H9 (cell line): ENCODE measurements at regions not wholly inside any gene's neighbourhood (a gene's known extent, or its start where the extent isn't known, plus 50 kb on each side); places are given as distances from the start of the nearest gene placed in this dataset.

Experiments used
- DNase-seq: peaks from one replicate; pipeline ENCODE4 v3.0.0-alpha.2; 2017
- H2AFZ ChIP-seq: one replicate; pipeline ENCODE4 v1.6.1; 2013; ENCODE audit warnings: mild to moderate bottlenecking, low read length, control low read depth, moderate library complexity
- H2AK5ac ChIP-seq: 2 replicates; pipeline ENCODE4 v1.6.1; 2013; ENCODE audit warnings: low read length, control low read depth, mixed read lengths; ENCODE audit not compliant: insufficient read length
- H2BK120ac ChIP-seq: one replicate; pipeline ENCODE4 v1.6.1; 2013; ENCODE audit warnings: low read depth, mild to moderate bottlenecking, low read length, control low read depth, inconsistent platforms; ENCODE audit not compliant: poor library complexity, severe bottlenecking
- H2BK12ac ChIP-seq: 2 replicates; pipeline ENCODE4 v1.6.1; 2013; ENCODE audit warnings: low read length, control low read depth, mixed read lengths, low read depth; ENCODE audit not compliant: insufficient read length
- H2BK15ac ChIP-seq: 2 replicates; pipeline ENCODE4 v1.6.1; 2013; ENCODE audit warnings: low read depth, low read length, control low read depth
- H2BK20ac ChIP-seq: one replicate; pipeline ENCODE4 v1.6.1; 2013; ENCODE audit warnings: low read depth, mild to moderate bottlenecking, low read length, control low read depth, inconsistent platforms; ENCODE audit not compliant: poor library complexity, severe bottlenecking
- H2BK5ac ChIP-seq: 2 replicates; pipeline ENCODE4 v1.6.1; 2013; ENCODE audit warnings: low read length, control low read depth, mixed read lengths; ENCODE audit not compliant: insufficient read length
- H3K14ac ChIP-seq: 2 replicates; pipeline ENCODE4 v1.6.1; 2013; ENCODE audit warnings: low read length, control low read depth; ENCODE audit not compliant: insufficient read depth
- H3K18ac ChIP-seq: 2 replicates; pipeline ENCODE4 v1.6.1; 2013; ENCODE audit warnings: low read depth, mild to moderate bottlenecking, mixed read lengths, low read length, control low read depth; ENCODE audit not compliant: insufficient read length
- H3K23ac ChIP-seq: 2 replicates; pipeline ENCODE4 v1.6.1; 2013; ENCODE audit warnings: low read length, control low read depth, mixed read lengths, low read depth; ENCODE audit not compliant: insufficient read length
- H3K23me2 ChIP-seq: 2 replicates; pipeline ENCODE4 v1.6.1; 2013; ENCODE audit warnings: low read depth, mild to moderate bottlenecking, mixed read lengths, low read length, control low read depth; ENCODE audit not compliant: insufficient read length, poor library complexity, severe bottlenecking
- H3K27ac ChIP-seq: 2 replicates; pipeline ENCODE4 v1.5.1; 2013; ENCODE audit warnings: low read length, control low read depth, mixed read lengths, low read depth; ENCODE audit not compliant: insufficient read length
- H3K27me3 ChIP-seq: 2 replicates; pipeline ENCODE4 v1.6.1; 2013; ENCODE audit warnings: low read length, control low read depth, inconsistent platforms; ENCODE audit not compliant: insufficient read depth
- H3K4ac ChIP-seq: 2 replicates; pipeline ENCODE4 v1.6.1; 2013; ENCODE audit warnings: low read depth, mild to moderate bottlenecking, control low read depth, inconsistent platforms, low read length, moderate library complexity
- H3K4me1 ChIP-seq: 2 replicates; pipeline ENCODE4 v1.6.1; 2013; ENCODE audit warnings: low read length, control low read depth, inconsistent platforms; ENCODE audit not compliant: insufficient read depth
- H3K4me2 ChIP-seq: 2 replicates; pipeline ENCODE4 v1.6.1; 2013; ENCODE audit warnings: low read length, control low read depth, mixed read lengths; ENCODE audit not compliant: insufficient read length, insufficient read depth
- H3K56ac ChIP-seq: 2 replicates; pipeline ENCODE4 v1.6.1; 2013; ENCODE audit warnings: low read depth, mild to moderate bottlenecking, mixed read lengths, low read length, control low read depth; ENCODE audit not compliant: insufficient read length
- H3K79me1 ChIP-seq: 2 replicates; pipeline ENCODE4 v1.6.1; 2013; ENCODE audit warnings: low read depth, mild to moderate bottlenecking, moderate library complexity, low read length, control low read depth, inconsistent platforms; ENCODE audit not compliant: insufficient read depth, poor library complexity, severe bottlenecking
- H3K79me2 ChIP-seq: 2 replicates; pipeline ENCODE4 v1.6.1; 2013; ENCODE audit warnings: low read length, control low read depth, inconsistent platforms; ENCODE audit not compliant: insufficient read depth
- H3K9ac ChIP-seq: 2 replicates; pipeline ENCODE4 v1.6.1; 2013; ENCODE audit warnings: low read length, control low read depth, mixed read lengths; ENCODE audit not compliant: insufficient read length; ENCODE audit errors: extremely low read depth
- H3K9me3 ChIP-seq: one replicate; pipeline ENCODE4 v1.6.1; 2013; ENCODE audit warnings: low read depth, low read length, inconsistent platforms; ENCODE audit not compliant: control insufficient read depth
- H3T11ph ChIP-seq: one replicate; pipeline ENCODE4 v1.6.1; 2013; ENCODE audit warnings: mild to moderate bottlenecking, low read length, control low read depth, inconsistent platforms
- H4K20me1 ChIP-seq: one replicate; pipeline ENCODE4 v1.6.1; 2013; ENCODE audit not compliant: control insufficient read depth, insufficient read length, insufficient read depth
- H4K5ac ChIP-seq: 2 replicates; pipeline ENCODE4 v1.6.1; 2013; ENCODE audit warnings: low read depth, mild to moderate bottlenecking, mixed read lengths, low read length, control low read depth; ENCODE audit not compliant: insufficient read length
- H4K8ac ChIP-seq: replicated peaks from 2 replicates; pipeline ENCODE4 v1.6.1; 2013; ENCODE audit warnings: low read length, control low read depth, mixed read lengths, low read depth; ENCODE audit not compliant: insufficient read length
- H4K91ac ChIP-seq: 2 replicates; pipeline ENCODE4 v1.6.1; 2013; ENCODE audit warnings: low read depth, mild to moderate bottlenecking, moderate library complexity, mixed read lengths, low read length, control low read depth; ENCODE audit not compliant: insufficient read length
- H3K27ac Mint-ChIP-seq, 3 experiments: 2 replicates in 2 of 3; 3 replicates in 1 of 3; pipeline ENCODE4 v1.8.0; 2020 to 2021; ENCODE audit warnings: mixed read lengths in 3 of 3, mild to moderate bottlenecking in 1 of 3, moderate library complexity in 1 of 3
- H3K27me3 Mint-ChIP-seq: 2 replicates; pipeline ENCODE4 v1.8.0; 2021; ENCODE audit warnings: low read depth, mild to moderate bottlenecking, moderate library complexity, mixed read lengths
- H3K36me3 Mint-ChIP-seq, 3 experiments: 2 replicates in 2 of 3; 3 replicates in 1 of 3; pipeline ENCODE4 v1.8.0; 2020 to 2021; ENCODE audit warnings: low read depth in 3 of 3, mixed read lengths in 3 of 3; ENCODE audit not compliant: insufficient read depth in 1 of 3
- H3K4me1 Mint-ChIP-seq, 2 experiments: 2 replicates each; pipeline ENCODE4 v1.8.0; 2020; ENCODE audit warnings: mixed read lengths in 2 of 2
- H3K4me3 Mint-ChIP-seq, 2 experiments: 2 replicates in 1 of 2; 3 replicates in 1 of 2; pipeline ENCODE4 v1.8.0; 2020 to 2021; ENCODE audit warnings: mild to moderate bottlenecking in 2 of 2, mixed read lengths in 2 of 2, moderate library complexity in 1 of 2
- H3K9me3 Mint-ChIP-seq, 2 experiments: 2 replicates in 1 of 2; 3 replicates in 1 of 2; pipeline ENCODE4 v1.8.0; 2020; ENCODE audit warnings: mild to moderate bottlenecking in 2 of 2, mixed read lengths in 2 of 2, moderate library complexity in 1 of 2
- CTCF ChIP-seq: fragments of 200-600 bp; sonication (generic); conservative IDR thresholded peaks from 3 replicates; pipeline ENCODE4 v1.8.0; 2021; ENCODE audit warnings: antibody characterized with exemption, mild to moderate bottlenecking
- WGBS: extraction: QIAGEN DNeasy Blood & Tissue Kit; methylation state at CpG from one replicate; pipeline ENCODE4 v1.1.7; 2013; ENCODE audit warnings: missing lambda C conversion rate, low lambda C conversion rate, mixed read lengths; ENCODE audit not compliant: insufficient read length; ENCODE audit errors: extremely low coverage; 5-methylcytosine and 5-hydroxymethylcytosine counted together

- WGBS, result no CpG with 5 or more reads among the region's 2 CpGs
These were observed 266.3 kb upstream of the RASGEF1B start for GRCh38 chr4:81737865-81738559.

More at GRCh38 chr4:81737865-81738559, 266.3 kb upstream of the RASGEF1B start:
- H3K79me2 ChIP-seq, result no peaks in the 10 kb centered on the region
- no peak overlapping the region for H3K4me3 Mint-ChIP-seq
- no peak overlapping the region for H2BK120ac ChIP-seq
- H3K27me3 Mint-ChIP-seq, result no peaks in the 10 kb centered on the region
- no peak overlapping the region for H4K8ac ChIP-seq
- TF ChIP-seq CTCF, result no peak
- H3T11ph ChIP-seq, result no peak overlapping the region
- no peak overlapping the region for H2BK15ac ChIP-seq
- H3K79me1 ChIP-seq, result no peaks in the 10 kb centered on the region
- no peak overlapping the region for H3K4ac ChIP-seq
- no peaks in the 10 kb centered on the region for H3K9me3 ChIP-seq
- H2BK20ac ChIP-seq, result no peak overlapping the region
- H3K4me1 Mint-ChIP-seq, result peaks cover 4 to 7% of the 10 kb centered on the region in 2 experiments
- H3K27ac ChIP-seq, result no peak overlapping the region
- no peak overlapping the region for H4K5ac ChIP-seq
- no peak for DNase-seq
- H3K4me1 ChIP-seq, result no peaks in the 10 kb centered on the region
- no peak overlapping the region for H2BK12ac ChIP-seq
- no peaks in the 10 kb centered on the region for H3K36me3 Mint-ChIP-seq
- no peak overlapping the region for H3K56ac ChIP-seq
- no peaks in the 10 kb centered on the region for H4K20me1 ChIP-seq
- H3K27ac Mint-ChIP-seq, result no peak overlapping the region
- no peak overlapping the region for H2AFZ ChIP-seq
- no peak overlapping the region for H3K14ac ChIP-seq
- H3K9ac ChIP-seq, result no peak overlapping the region
- H3K23ac ChIP-seq, result no peak overlapping the region
- H3K4me2 ChIP-seq, result no peak overlapping the region
- H4K91ac ChIP-seq, result no peak overlapping the region
- no peak overlapping the region for H2AK5ac ChIP-seq
- no peak overlapping the region for H2BK5ac ChIP-seq
- no peaks in the 10 kb centered on the region for H3K23me2 ChIP-seq
- no peaks in the 10 kb centered on the region for H3K27me3 ChIP-seq
- H3K18ac ChIP-seq, result no peak overlapping the region
- no peaks in the 10 kb centered on the region for H3K9me3 Mint-ChIP-seq
